Transverse colon (tissue), 4 donors: ENCODE measurements at regions not wholly inside any gene's neighbourhood (a gene's known extent, or its start where the extent isn't known, plus 50 kb on each side); places are given as distances from the start of the nearest gene placed in this dataset.

Source experiments
- DNase-seq: peaks from one replicate; pipeline ENCODE4 v3.0.0-alpha.2; 2019
- H3K27ac ChIP-seq, 4 donors: fragments of 200-600 bp; sonication (generic); 2 replicates each; pipeline ENCODE4 v1.5.1; 2016 to 2018; ENCODE audit warnings: inconsistent platforms in 4 of 4
- H3K27me3 ChIP-seq: fragments of 200-600 bp; sonication (generic); 2 replicates; pipeline ENCODE4 v1.5.1; 2017; ENCODE audit warnings: inconsistent platforms
- H3K36me3 ChIP-seq, 4 donors: fragments of 200-600 bp; sonication (generic); 2 replicates each; pipeline ENCODE4 v1.5.1; 2017 to 2019; ENCODE audit warnings: inconsistent platforms in 4 of 4
- H3K4me1 ChIP-seq, 4 donors: fragments of 200-600 bp; sonication (generic); 2 replicates each; pipeline ENCODE4 v1.5.1; 2017 to 2020; ENCODE audit warnings: inconsistent platforms in 4 of 4
- H3K4me3 ChIP-seq, 4 donors: fragments of 200-600 bp; sonication (generic); 1 replicate in 1 of 4; 2 replicates in 3 of 4; pipeline versions ENCODE4 v1.5.1 to v1.6.1; 2017 to 2019; ENCODE audit warnings: inconsistent platforms in 4 of 4
- H3K9me3 ChIP-seq, 2 donors: fragments of 200-600 bp; sonication (generic); 2 replicates each; pipeline ENCODE4 v1.5.1; 2017 to 2019; ENCODE audit warnings: inconsistent platforms in 2 of 2
- CTCF ChIP-seq, 5 experiments: fragments of 200-600 bp in 3 of 5; fragments of 450-650 bp in 2 of 5; sonication (generic) in 3 of 5; IDR thresholded peaks; 1 replicate in 2 of 5; 2 replicates in 3 of 5; pipeline ENCODE4 v1.5.1; 2016 to 2017; ENCODE audit warnings: antibody characterized with exemption in 5 of 5, inconsistent platforms in 3 of 5, mild to moderate bottlenecking in 2 of 5, moderate library complexity in 1 of 5
- EP300 ChIP-seq: sonication (generic); formaldehyde crosslinking; IDR thresholded peaks from one replicate; pipeline ENCODE4 v1.6.1; 2017; ENCODE audit warnings: antibody characterized with exemption, low read depth
- POLR2A ChIP-seq: fragments of 450-650 bp; IDR thresholded peaks from one replicate; pipeline ENCODE4 v1.6.1; 2016; ENCODE audit warnings: antibody characterized with exemption, mild to moderate bottlenecking, moderate library complexity
- POLR2AphosphoS5 ChIP-seq, 3 donors: sonication (generic); formaldehyde crosslinking; IDR thresholded peaks; one replicate each; pipeline ENCODE4 v1.6.1; 2016; ENCODE audit warnings: antibody characterized with exemption in 3 of 3
- WGBS, 2 donors: methylation state at CpG; one replicate each; pipeline ENCODE4 v1.1.5; 2018; ENCODE audit warnings: low coverage in 1 of 2; 5-methylcytosine and 5-hydroxymethylcytosine counted together
- in situ Hi-C, 4 donors: fragments of 200-750 bp; cut with MboI; loops; one replicate each; pipeline versions ENCODE4 v1.15.0 to v1.15.1; 2017; ENCODE audit warnings: low sequenced_read_pairs in 3 of 4, low pct_ligation_motif_present in 1 of 4, low pct_unique_long_range_greater_than_20kb in 1 of 4
- intact Hi-C: fragments of 100-400 bp; cut with DNase I; formaldehyde crosslinking; loops from one replicate; pipeline ENCODE4 v1.15.1; 2023; ENCODE audit warnings: low total_unique reads

GRCh38 chr22:48753752-48754517, 1073.7 kb downstream of the BRD1 start:
- H3K27ac ChIP-seq, result no peak overlapping the region
- H3K9me3 ChIP-seq, result no peaks in the 10 kb centered on the region
- H3K27me3 ChIP-seq, result no peaks in the 10 kb centered on the region
- no peaks in the 10 kb centered on the region for H3K4me1 ChIP-seq
- in situ Hi-C loops (no loop called here), intact Hi-C loops (no loop called here)
- H3K4me3 ChIP-seq, result no peak overlapping the region
- DNase-seq, result no peak
- WGBS, 2 donors, result 78 to 92% methylated on average over 11 to 25 of the region's 25 CpGs
- no peaks in the 10 kb centered on the region for H3K36me3 ChIP-seq
- TF ChIP-seq CTCF (IDR thresholded peaks at IDR 0.05) (no peak), EP300 (no peak), POLR2A (no peak), POLR2AphosphoS5 (IDR thresholded peaks at IDR 0.05) (no peak)

- no peak for DNase-seq
- no peak overlapping the region for H3K4me3 ChIP-seq
- no peaks in the 10 kb centered on the region for H3K9me3 ChIP-seq
- no peaks in the 10 kb centered on the region for H3K4me1 ChIP-seq
- 90 to 91% methylated on average over 6 to 10 of the region's 10 CpGs for whole genome bisulfite sequencing, 2 donors
- in situ Hi-C loops, result no loop called here
- no peak overlapping the region for H3K27ac ChIP-seq
- no peak for TF ChIP-seq POLR2A
- no peak for TF ChIP-seq CTCF (IDR thresholded peaks at IDR 0.05)
- TF ChIP-seq POLR2AphosphoS5 (IDR thresholded peaks at IDR 0.05), result no peak
- no peak for TF ChIP-seq EP300
- no peaks in the 10 kb centered on the region for H3K36me3 ChIP-seq
- H3K27me3 ChIP-seq, result no peaks in the 10 kb centered on the region
- intact Hi-C loops, result no loop called here
Observed at GRCh38 chr22:48753381-48753730, 1074.3 kb downstream of the BRD1 start.

- H3K27ac ChIP-seq, result no peak overlapping the region
- no peaks in the 10 kb centered on the region for H3K9me3 ChIP-seq
- DNase-seq, result no peak
- in situ Hi-C loops (no loop called here), intact Hi-C loops (no loop called here)
- H3K36me3 ChIP-seq, result no peaks in the 10 kb centered on the region
- H3K4me3 ChIP-seq, result no peak overlapping the region
- no peaks in the 10 kb centered on the region for H3K4me1 ChIP-seq
- no peaks in the 10 kb centered on the region for H3K27me3 ChIP-seq
- WGBS, 2 donors, result 76% methylated on average over 17 of the region's 22 CpGs; no CpG with 5 or more reads in 1 of the 2 donors
- TF ChIP-seq POLR2A (no peak), POLR2AphosphoS5 (IDR thresholded peaks at IDR 0.05) (no peak), EP300 (no peak), CTCF (IDR thresholded peaks at IDR 0.05) (no peak)
Observed at GRCh38 chr22:48752451-48753380, 1075.0 kb downstream of the BRD1 start.
